Transverse colon (tissue), 4 donors: ENCODE measurements at regions not wholly inside any gene's neighbourhood (a gene's known extent, or its start where the extent isn't known, plus 50 kb on each side); places are given as distances from the start of the nearest gene placed in this dataset.

Source experiments
- DNase-seq: peaks from one replicate; pipeline ENCODE4 v3.0.0-alpha.2; 2019
- H3K27ac ChIP-seq, 4 donors: fragments of 200-600 bp; sonication (generic); 2 replicates each; pipeline ENCODE4 v1.5.1; 2016 to 2018; ENCODE audit warnings: inconsistent platforms in 4 of 4
- H3K27me3 ChIP-seq: fragments of 200-600 bp; sonication (generic); 2 replicates; pipeline ENCODE4 v1.5.1; 2017; ENCODE audit warnings: inconsistent platforms
- H3K36me3 ChIP-seq, 4 donors: fragments of 200-600 bp; sonication (generic); 2 replicates each; pipeline ENCODE4 v1.5.1; 2017 to 2019; ENCODE audit warnings: inconsistent platforms in 4 of 4
- H3K4me1 ChIP-seq, 4 donors: fragments of 200-600 bp; sonication (generic); 2 replicates each; pipeline ENCODE4 v1.5.1; 2017 to 2020; ENCODE audit warnings: inconsistent platforms in 4 of 4
- H3K4me3 ChIP-seq, 4 donors: fragments of 200-600 bp; sonication (generic); 1 replicate in 1 of 4; 2 replicates in 3 of 4; pipeline versions ENCODE4 v1.5.1 to v1.6.1; 2017 to 2019; ENCODE audit warnings: inconsistent platforms in 4 of 4
- H3K9me3 ChIP-seq, 2 donors: fragments of 200-600 bp; sonication (generic); 2 replicates each; pipeline ENCODE4 v1.5.1; 2017 to 2019; ENCODE audit warnings: inconsistent platforms in 2 of 2
- CTCF ChIP-seq, 5 experiments: fragments of 200-600 bp in 3 of 5; fragments of 450-650 bp in 2 of 5; sonication (generic) in 3 of 5; IDR thresholded peaks; 1 replicate in 2 of 5; 2 replicates in 3 of 5; pipeline ENCODE4 v1.5.1; 2016 to 2017; ENCODE audit warnings: antibody characterized with exemption in 5 of 5, inconsistent platforms in 3 of 5, mild to moderate bottlenecking in 2 of 5, moderate library complexity in 1 of 5
- EP300 ChIP-seq: sonication (generic); formaldehyde crosslinking; IDR thresholded peaks from one replicate; pipeline ENCODE4 v1.6.1; 2017; ENCODE audit warnings: antibody characterized with exemption, low read depth
- POLR2A ChIP-seq: fragments of 450-650 bp; IDR thresholded peaks from one replicate; pipeline ENCODE4 v1.6.1; 2016; ENCODE audit warnings: antibody characterized with exemption, mild to moderate bottlenecking, moderate library complexity
- POLR2AphosphoS5 ChIP-seq, 3 donors: sonication (generic); formaldehyde crosslinking; IDR thresholded peaks; one replicate each; pipeline ENCODE4 v1.6.1; 2016; ENCODE audit warnings: antibody characterized with exemption in 3 of 3
- WGBS, 2 donors: methylation state at CpG; one replicate each; pipeline ENCODE4 v1.1.5; 2018; ENCODE audit warnings: low coverage in 1 of 2; 5-methylcytosine and 5-hydroxymethylcytosine counted together
- in situ Hi-C, 4 donors: fragments of 200-750 bp; cut with MboI; loops; one replicate each; pipeline versions ENCODE4 v1.15.0 to v1.15.1; 2017; ENCODE audit warnings: low sequenced_read_pairs in 3 of 4, low pct_ligation_motif_present in 1 of 4, low pct_unique_long_range_greater_than_20kb in 1 of 4
- intact Hi-C: fragments of 100-400 bp; cut with DNase I; formaldehyde crosslinking; loops from one replicate; pipeline ENCODE4 v1.15.1; 2023; ENCODE audit warnings: low total_unique reads

GRCh38 chr11:115613986-115614632 is 109.9 kb upstream of the CADM1 start:
- intact Hi-C loops = no loop called here
- no peak overlapping the region for H3K27ac ChIP-seq
- no peak overlapping the region for H3K4me3 ChIP-seq
- H3K36me3 ChIP-seq = no peaks in the 10 kb centered on the region
- DNase-seq = no peak
- no peaks in the 10 kb centered on the region for H3K27me3 ChIP-seq
- WGBS, 2 donors = 82% methylated on average over 9 of the region's 9 CpGs; no CpG with 5 or more reads in 1 of the 2 donors
- no peaks in the 10 kb centered on the region for H3K4me1 ChIP-seq
- no peak for TF ChIP-seq POLR2AphosphoS5 (IDR thresholded peaks at IDR 0.05)
- no peak for TF ChIP-seq POLR2A
- no peak for TF ChIP-seq CTCF (IDR thresholded peaks at IDR 0.05)
- no peak for TF ChIP-seq EP300
- in situ Hi-C loops = no loop called here
- H3K9me3 ChIP-seq = no peaks in the 10 kb centered on the region

GRCh38 chr11:115613004-115613403 is 108.8 kb upstream of the CADM1 start:
- intact Hi-C loops = no loop called here
- no peaks in the 10 kb centered on the region for H3K36me3 ChIP-seq
- no peak overlapping the region for H3K27ac ChIP-seq
- no peaks in the 10 kb centered on the region for H3K27me3 ChIP-seq
- in situ Hi-C loops = no loop called here
- no peak overlapping the region for H3K4me3 ChIP-seq
- TF ChIP-seq CTCF (IDR thresholded peaks at IDR 0.05) (no peak), EP300 (no peak), POLR2AphosphoS5 (IDR thresholded peaks at IDR 0.05) (no peak), POLR2A (no peak)
- 62 to 75% methylated on average over 3 of the region's 3 CpGs for WGBS, 2 donors
- no peaks in the 10 kb centered on the region for H3K9me3 ChIP-seq
- no peak for DNase-seq
- H3K4me1 ChIP-seq = no peaks in the 10 kb centered on the region

DNA sequence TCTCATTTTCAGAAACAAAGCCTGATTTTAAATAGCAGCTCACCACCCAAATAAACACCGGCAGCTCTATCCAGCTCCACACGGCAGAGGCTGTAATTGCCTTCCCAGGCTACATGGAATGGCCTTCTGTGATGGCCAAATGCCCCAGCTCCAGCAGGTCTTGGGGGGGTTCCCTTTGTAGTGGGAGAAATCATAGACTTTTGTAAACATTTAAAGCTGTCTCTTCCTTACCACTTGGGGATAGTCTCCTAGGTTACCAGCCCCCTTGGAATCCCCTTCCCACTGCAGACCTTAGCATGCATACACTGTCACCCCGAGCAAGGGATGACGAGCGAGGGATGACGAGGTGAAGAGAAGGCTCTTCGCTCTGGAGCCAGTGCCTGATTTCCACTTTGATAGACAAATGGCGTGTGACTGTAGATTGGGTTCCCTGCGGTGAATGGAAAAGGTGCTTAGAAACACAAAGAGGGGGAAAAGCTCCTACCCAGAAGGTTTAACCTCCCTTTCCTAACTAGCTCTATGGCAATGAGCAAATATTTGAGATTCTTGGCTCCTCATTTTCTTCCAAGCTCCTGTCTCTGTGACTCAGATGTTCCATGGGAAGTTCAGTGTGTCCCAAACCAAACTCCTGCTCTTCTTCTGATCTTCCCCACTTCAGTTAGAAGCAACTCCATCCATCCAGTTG is 108.0 kb upstream of the CADM1 start:
- in situ Hi-C loops = no loop called here
- TF ChIP-seq CTCF (IDR thresholded peaks at IDR 0.05) = no peak
- no peak for TF ChIP-seq EP300
- TF ChIP-seq POLR2A = no peak
- no peak for TF ChIP-seq POLR2AphosphoS5 (IDR thresholded peaks at IDR 0.05)
- WGBS, 2 donors = 90 to 100% methylated on average over 2 to 9 of the region's 9 CpGs

GRCh38 chr11:115611343-115611742 is 107.1 kb upstream of the CADM1 start:
- Histone ChIP-seq H3K27me3 (no peaks in the 10 kb centered on the region), H3K9me3 (no peaks in the 10 kb centered on the region), H3K4me1 (peaks cover 0 to 8% (median 3%) of the 10 kb centered on the region in 4 donors), H3K27ac (no peak overlapping the region), H3K4me3 (no peak overlapping the region), H3K36me3 (no peaks in the 10 kb centered on the region)
- WGBS, 2 donors = 68 to 83% methylated on average over 5 to 6 of the region's 6 CpGs
- DNase-seq = no peak
- in situ Hi-C loops = no loop called here
- TF ChIP-seq POLR2AphosphoS5 (IDR thresholded peaks at IDR 0.05) (no peak), POLR2A (no peak), CTCF (IDR thresholded peaks at IDR 0.05) (no peak), EP300 (no peak)
- intact Hi-C loops = no loop called here

More for the DNA sequence above, 108.0 kb upstream of the CADM1 start:
- intact Hi-C loops = no loop called here
- Histone ChIP-seq H3K36me3 (no peaks in the 10 kb centered on the region), H3K9me3 (no peaks in the 10 kb centered on the region), H3K27ac (no peak overlapping the region), H3K4me3 (no peak overlapping the region), H3K4me1 (peaks cover 0 to 5% (median 2%) of the 10 kb centered on the region in 4 donors), H3K27me3 (no peaks in the 10 kb centered on the region)
- DNase-seq = no peak
